Ovary (tissue), 7 donors: ENCODE measurements at regions not wholly inside any gene's neighbourhood (a gene's known extent, or its start where the extent isn't known, plus 50 kb on each side); places are given as distances from the start of the nearest gene placed in this dataset.

Source experiments
- DNase-seq, 5 donors: peaks; one replicate each; pipeline ENCODE4 v3.0.0-alpha.2; 2019 to 2020
- H3K27ac ChIP-seq, 2 donors: fragments of 200-600 bp; one replicate each; pipeline versions ENCODE4 v1.5.1 to v1.8.0; 2019 to 2022
- H3K27me3 ChIP-seq: fragments of 200-600 bp; one replicate; pipeline ENCODE4 v1.8.0; 2022
- H3K36me3 ChIP-seq: fragments of 200-600 bp; sonication (generic); one replicate; pipeline ENCODE4 v1.5.1; 2019
- H3K4me1 ChIP-seq: one replicate; pipeline ENCODE4 v1.8.1; 2013; ENCODE audit warnings: mild to moderate bottlenecking, moderate library complexity; ENCODE audit not compliant: insufficient read depth
- H3K4me3 ChIP-seq: fragments of 200-600 bp; sonication (generic); one replicate; pipeline ENCODE4 v1.5.1; 2017
- H3K9me3 ChIP-seq, 2 donors: fragments of 200-600 bp in 1 of 2; sonication (generic) in 1 of 2; one replicate each; pipeline versions ENCODE4 v1.5.1 to v1.8.1; 2013 to 2019; ENCODE audit warnings: mild to moderate bottlenecking in 1 of 2, moderate library complexity in 1 of 2
- CTCF ChIP-seq, 3 donors: fragments of 450-650 bp in 2 of 3; fragments of 200-600 bp in 1 of 3; IDR thresholded peaks; one replicate each; pipeline versions ENCODE4 v1.5.1 to v1.8.0; 2016 to 2022; ENCODE audit warnings: antibody characterized with exemption in 3 of 3, mild to moderate bottlenecking in 1 of 3
- EP300 ChIP-seq: sonication (generic); formaldehyde crosslinking; IDR thresholded peaks from one replicate; pipeline ENCODE4 v1.6.1; 2017; ENCODE audit warnings: antibody characterized with exemption
- POLR2A ChIP-seq: fragments of 450-650 bp; IDR thresholded peaks from one replicate; pipeline ENCODE4 v1.6.1; 2017; ENCODE audit warnings: antibody characterized with exemption, mild to moderate bottlenecking, moderate library complexity
- WGBS, 3 donors: extraction: QIAGEN DNeasy Blood & Tissue Kit in 1 of 3; methylation state at CpG; one replicate each; pipeline versions ENCODE4 v1.1.5 to v1.1.7; 2013 to 2017; 5-methylcytosine and 5-hydroxymethylcytosine counted together
- intact Hi-C, 4 donors: fragments of 100-400 bp; cut with DNase I; formaldehyde crosslinking; loops; one replicate each; pipeline versions ENCODE4 v1.11.0 to v1.15.1; 2022 to 2023
- donor health status: DM: no; HTN: no; CAD: no; lungs with moderate emphysema.
- donor health status: DM: no; HTN: no; CAD: no.
- donor health status: Bipolar disorder and iron deficiency.
- donor health status: DM: no; HTN: no; CAD: no.
- donor health status: DM: yes; HTN: yes; CAD: no.

- DNase-seq, result no peak
- H3K27ac ChIP-seq, result no peak overlapping the region
- no peaks in the 10 kb centered on the region for H3K27me3 ChIP-seq
Observed at GRCh38 chr15:66894986-66895780, 170.2 kb upstream of the SMAD3 start.

GRCh38 chr15:66895794-66896453, 169.5 kb upstream of the SMAD3 start:
- no peaks in the 10 kb centered on the region for H3K27me3 ChIP-seq
- no peaks in the 10 kb centered on the region for H3K4me1 ChIP-seq
- H3K27ac ChIP-seq, result no peak overlapping the region
- no peaks in the 10 kb centered on the region for H3K36me3 ChIP-seq
- no peaks in the 10 kb centered on the region for H3K9me3 ChIP-seq
- TF ChIP-seq EP300, result no peak
- TF ChIP-seq CTCF (IDR thresholded peaks at IDR 0.05), result no peak
- no peak for TF ChIP-seq POLR2A
- intact Hi-C loops, result no loop called here
- no peak for DNase-seq
- 94 to 96% (median 94%) methylated on average over 9 of the region's 9 CpGs for WGBS, 3 donors
- H3K4me3 ChIP-seq, result no peak overlapping the region

More at GRCh38 chr15:66894986-66895780, 170.2 kb upstream of the SMAD3 start:
- H3K4me1 ChIP-seq, result no peaks in the 10 kb centered on the region
- TF ChIP-seq EP300 (no peak), CTCF (IDR thresholded peaks at IDR 0.05) (no peak), POLR2A (no peak)
- H3K4me3 ChIP-seq, result no peak overlapping the region
- no peaks in the 10 kb centered on the region for H3K36me3 ChIP-seq
- no peaks in the 10 kb centered on the region for H3K9me3 ChIP-seq
- 69 to 96% (median 84%) methylated on average over 4 of the region's 4 CpGs for WGBS, 3 donors
- intact Hi-C loops, result no loop called here

GRCh38 chr15:66896611-66897010, 168.8 kb upstream of the SMAD3 start:
- H3K27ac ChIP-seq, result no peak overlapping the region
- intact Hi-C loops, result no loop called here
- 88 to 93% (median 88%) methylated on average over 5 of the region's 5 CpGs for WGBS, 3 donors
- TF ChIP-seq CTCF (IDR thresholded peaks at IDR 0.05), result no peak
- TF ChIP-seq EP300, result no peak
- no peak for TF ChIP-seq POLR2A
- no peak overlapping the region for H3K4me3 ChIP-seq
- no peak for DNase-seq
- H3K4me1 ChIP-seq, result no peaks in the 10 kb centered on the region
- H3K27me3 ChIP-seq, result no peaks in the 10 kb centered on the region
- H3K9me3 ChIP-seq, result no peaks in the 10 kb centered on the region
- H3K36me3 ChIP-seq, result no peaks in the 10 kb centered on the region

GRCh38 chr15:66897416-66897815, 168.0 kb upstream of the SMAD3 start:
- 80 to 81% (median 80%) methylated on average over 4 of the region's 4 CpGs for WGBS, 3 donors
- intact Hi-C loops, result no loop called here
- Histone ChIP-seq H3K4me1 (no peaks in the 10 kb centered on the region), H3K27ac (no peak overlapping the region), H3K36me3 (no peaks in the 10 kb centered on the region), H3K27me3 (no peaks in the 10 kb centered on the region), H3K4me3 (no peak overlapping the region), H3K9me3 (no peaks in the 10 kb centered on the region)
- no peak for DNase-seq
- TF ChIP-seq POLR2A, result no peak
- no peak for TF ChIP-seq EP300
- TF ChIP-seq CTCF (IDR thresholded peaks at IDR 0.05), result no peak
